Calu3 (cell line): ENCODE measurements at regions not wholly inside any gene's neighbourhood (a gene's known extent, or its start where the extent isn't known, plus 50 kb on each side); places are given as distances from the start of the nearest gene placed in this dataset.

ENCODE experiments used
- BruUV-seq: library from RNA; stranded (reverse); fragments of 400-500 nt; replicated peaks from 2 replicates; lab custom pipeline; 2021; lab: Mats Ljungman, UMichigan
- CTCF ChIA-PET: fragments of 300-600 bp; sonication (Branson Sonifier 250); formaldehyde crosslinking; loops from one replicate; lab custom pipeline; 2022; ENCODE audit warnings: antibody characterized with exemption; lab: Charles Lee
- DNase-seq: peaks from one replicate; pipeline ENCODE4 v3.0.0; 2022
- H3K27ac Mint-ChIP-seq: one replicate; pipeline ENCODE4 v1.8.0; 2022; ENCODE audit warnings: mixed read lengths; ENCODE audit not compliant: unreplicated experiment
- H3K27me3 Mint-ChIP-seq: one replicate; pipeline ENCODE4 v1.8.0; 2022; ENCODE audit warnings: mixed read lengths; ENCODE audit not compliant: unreplicated experiment
- H3K36me3 Mint-ChIP-seq: one replicate; pipeline ENCODE4 v1.8.0; 2022; ENCODE audit warnings: mild to moderate bottlenecking, moderate library complexity, mixed read lengths; ENCODE audit not compliant: insufficient read depth, unreplicated experiment
- H3K4me1 Mint-ChIP-seq: one replicate; pipeline ENCODE4 v1.8.0; 2022; ENCODE audit warnings: mild to moderate bottlenecking, low read depth, mixed read lengths; ENCODE audit not compliant: unreplicated experiment
- H3K4me3 Mint-ChIP-seq: one replicate; pipeline ENCODE4 v1.8.0; 2022; ENCODE audit warnings: mild to moderate bottlenecking, low read depth, moderate library complexity, mixed read lengths; ENCODE audit not compliant: unreplicated experiment
- H3K9me3 Mint-ChIP-seq: one replicate; pipeline ENCODE4 v1.8.0; 2022; ENCODE audit warnings: low read depth, mixed read lengths; ENCODE audit not compliant: unreplicated experiment
- intact Hi-C: fragments of 100-400 bp; cut with micrococcal nuclease; formaldehyde crosslinking; loops from one replicate; pipeline ENCODE4 v1.10.0; 2022; ENCODE audit not compliant: unreplicated experiment
- TF ChIP-seq, protein P1 (sequence below): fragments of 200-600 bp; IDR thresholded peaks from one replicate; pipeline ENCODE4 v1.8.0; 2022; ENCODE audit warnings: antibody characterized with exemption; ENCODE audit not compliant: unreplicated experiment

DNA sequence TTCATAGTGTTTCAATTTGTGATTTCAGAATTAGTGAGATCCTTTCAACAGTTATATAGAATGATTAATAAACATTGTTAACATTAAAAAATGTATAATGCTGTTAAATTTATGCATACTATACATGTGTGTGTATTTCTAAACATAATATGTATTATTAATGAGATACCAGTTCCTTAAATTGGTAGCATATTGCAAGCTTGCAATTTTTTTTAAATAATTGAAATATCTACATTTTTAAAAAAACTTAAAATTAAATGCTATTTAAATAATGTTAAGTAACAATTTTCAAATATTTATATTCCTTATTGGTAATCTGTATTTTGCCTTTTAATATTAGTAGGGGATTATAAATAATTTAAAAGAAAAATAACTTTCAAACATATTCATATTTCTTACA lies 1479.5 kb upstream of the PCDH7 start:
- Mint-ChIP-seq H3K9me3 (peaks cover 2% of the 10 kb centered on the region), H3K4me3 (no peak overlapping the region), H3K36me3 (no peaks in the 10 kb centered on the region), H3K4me1 (no peaks in the 10 kb centered on the region), H3K27ac (no peak overlapping the region), H3K27me3 (no peaks in the 10 kb centered on the region)
- TF ChIP-seq, protein P1, sequence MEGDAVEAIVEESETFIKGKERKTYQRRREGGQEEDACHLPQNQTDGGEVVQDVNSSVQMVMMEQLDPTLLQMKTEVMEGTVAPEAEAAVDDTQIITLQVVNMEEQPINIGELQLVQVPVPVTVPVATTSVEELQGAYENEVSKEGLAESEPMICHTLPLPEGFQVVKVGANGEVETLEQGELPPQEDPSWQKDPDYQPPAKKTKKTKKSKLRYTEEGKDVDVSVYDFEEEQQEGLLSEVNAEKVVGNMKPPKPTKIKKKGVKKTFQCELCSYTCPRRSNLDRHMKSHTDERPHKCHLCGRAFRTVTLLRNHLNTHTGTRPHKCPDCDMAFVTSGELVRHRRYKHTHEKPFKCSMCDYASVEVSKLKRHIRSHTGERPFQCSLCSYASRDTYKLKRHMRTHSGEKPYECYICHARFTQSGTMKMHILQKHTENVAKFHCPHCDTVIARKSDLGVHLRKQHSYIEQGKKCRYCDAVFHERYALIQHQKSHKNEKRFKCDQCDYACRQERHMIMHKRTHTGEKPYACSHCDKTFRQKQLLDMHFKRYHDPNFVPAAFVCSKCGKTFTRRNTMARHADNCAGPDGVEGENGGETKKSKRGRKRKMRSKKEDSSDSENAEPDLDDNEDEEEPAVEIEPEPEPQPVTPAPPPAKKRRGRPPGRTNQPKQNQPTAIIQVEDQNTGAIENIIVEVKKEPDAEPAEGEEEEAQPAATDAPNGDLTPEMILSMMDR = no peak
- CTCF ChIA-PET = no interaction called here
- no TSS peak for BruUV-seq
- intact Hi-C loops = no loop called here
- DNase-seq = no peak

DNA sequence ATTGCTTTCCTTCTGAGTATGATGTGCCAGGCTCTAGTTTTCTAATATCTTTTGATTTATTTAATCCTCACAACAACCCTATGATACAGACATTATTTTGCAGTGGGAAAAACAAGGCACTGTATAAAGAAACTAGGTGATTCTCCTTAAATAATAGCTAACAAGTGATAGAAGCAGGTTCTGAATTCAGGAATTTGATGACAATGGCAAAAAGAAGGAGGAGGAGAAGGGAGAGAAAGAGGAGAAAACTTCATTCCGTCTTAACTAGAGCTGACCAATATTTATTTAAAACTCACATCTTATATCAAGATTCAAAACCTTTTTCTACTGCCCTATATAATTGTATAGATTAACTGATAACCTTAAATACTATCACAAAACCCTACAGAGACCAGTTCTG lies 1477.1 kb upstream of the PCDH7 start:
- no peak for DNase-seq
- no peaks in the 10 kb centered on the region for H3K36me3 Mint-ChIP-seq
- H3K27me3 Mint-ChIP-seq = no peaks in the 10 kb centered on the region
- CTCF ChIA-PET = no interaction called here
- BruUV-seq = no TSS peak
- no peak overlapping the region for H3K27ac Mint-ChIP-seq
- intact Hi-C loops = no loop called here
- no peak overlapping the region for H3K4me3 Mint-ChIP-seq
- H3K4me1 Mint-ChIP-seq = no peaks in the 10 kb centered on the region
- TF ChIP-seq, protein P1 = no peak
- H3K9me3 Mint-ChIP-seq = no peaks in the 10 kb centered on the region

DNA sequence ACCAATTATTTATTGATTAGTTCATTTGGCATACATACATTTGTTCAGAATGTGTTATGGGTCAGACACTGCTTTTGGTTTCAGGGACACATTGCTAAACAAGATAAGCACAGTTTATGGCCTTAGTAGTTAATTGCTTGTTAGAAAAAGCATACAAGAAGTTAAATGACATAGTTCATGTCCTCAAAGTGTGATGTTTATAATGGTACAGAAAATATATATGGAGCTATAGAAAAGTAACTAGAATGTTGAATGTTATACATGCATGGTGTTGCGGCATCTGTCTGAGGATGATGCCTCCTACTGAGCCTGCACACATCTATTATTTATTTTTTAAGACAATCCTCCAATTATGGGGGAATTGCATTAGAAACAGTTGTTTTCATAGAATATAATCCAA lies 1476.3 kb upstream of the PCDH7 start:
- BruUV-seq = no TSS peak
- intact Hi-C loops = no loop called here
- Mint-ChIP-seq H3K27ac (no peak overlapping the region), H3K4me1 (no peaks in the 10 kb centered on the region), H3K36me3 (no peaks in the 10 kb centered on the region), H3K4me3 (no peak overlapping the region), H3K9me3 (no peaks in the 10 kb centered on the region), H3K27me3 (no peaks in the 10 kb centered on the region)
- TF ChIP-seq, protein P1 = no peak
- CTCF ChIA-PET = no interaction called here
- DNase-seq = no peak

DNA sequence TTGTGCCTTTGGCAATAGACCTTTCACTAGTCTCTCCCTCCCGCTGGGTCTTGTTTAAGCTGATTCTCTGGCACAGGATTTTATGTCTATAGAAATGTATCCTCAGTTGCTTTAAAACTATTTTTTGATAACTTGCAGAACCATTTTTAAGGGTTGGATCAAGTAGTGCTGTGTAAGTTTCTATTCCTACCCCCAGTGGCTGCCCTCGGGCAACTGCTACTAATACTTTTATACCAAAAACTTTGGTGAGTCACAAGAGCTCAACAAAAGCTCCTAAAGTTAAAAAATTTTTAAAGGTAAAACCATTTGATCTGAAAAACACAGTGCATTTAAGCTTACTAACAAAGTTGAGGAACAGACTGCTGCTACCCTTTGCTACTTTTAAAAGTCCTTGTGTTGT lies 1460.6 kb upstream of the PCDH7 start:
- H3K36me3 Mint-ChIP-seq = no peaks in the 10 kb centered on the region
- no peak overlapping the region for H3K27ac Mint-ChIP-seq
- TF ChIP-seq, protein P1 = no peak
- intact Hi-C loops = no loop called here
- DNase-seq = no peak
- BruUV-seq = no TSS peak
- H3K4me3 Mint-ChIP-seq = no peak overlapping the region
- CTCF ChIA-PET = no interaction called here
- no peaks in the 10 kb centered on the region for H3K4me1 Mint-ChIP-seq
- no peaks in the 10 kb centered on the region for H3K27me3 Mint-ChIP-seq
- H3K9me3 Mint-ChIP-seq = peaks cover 4% of the 10 kb centered on the region
